Activated gamma-delta T cell (primary cell): ENCODE measurements at regions not wholly inside any gene's neighbourhood (a gene's known extent, or its start where the extent isn't known, plus 50 kb on each side); places are given as distances from the start of the nearest gene placed in this dataset.
"Not testable (repeated sequence)": the region's sequence is repeated elsewhere in the genome, so short reads cannot be mapped to it uniquely, and the experiment has no call there.

ENCODE experiments used
- DNase-seq: peaks from one replicate; lab custom pipeline; 2025; lab: John Stamatoyannopoulos, UW

DNA sequence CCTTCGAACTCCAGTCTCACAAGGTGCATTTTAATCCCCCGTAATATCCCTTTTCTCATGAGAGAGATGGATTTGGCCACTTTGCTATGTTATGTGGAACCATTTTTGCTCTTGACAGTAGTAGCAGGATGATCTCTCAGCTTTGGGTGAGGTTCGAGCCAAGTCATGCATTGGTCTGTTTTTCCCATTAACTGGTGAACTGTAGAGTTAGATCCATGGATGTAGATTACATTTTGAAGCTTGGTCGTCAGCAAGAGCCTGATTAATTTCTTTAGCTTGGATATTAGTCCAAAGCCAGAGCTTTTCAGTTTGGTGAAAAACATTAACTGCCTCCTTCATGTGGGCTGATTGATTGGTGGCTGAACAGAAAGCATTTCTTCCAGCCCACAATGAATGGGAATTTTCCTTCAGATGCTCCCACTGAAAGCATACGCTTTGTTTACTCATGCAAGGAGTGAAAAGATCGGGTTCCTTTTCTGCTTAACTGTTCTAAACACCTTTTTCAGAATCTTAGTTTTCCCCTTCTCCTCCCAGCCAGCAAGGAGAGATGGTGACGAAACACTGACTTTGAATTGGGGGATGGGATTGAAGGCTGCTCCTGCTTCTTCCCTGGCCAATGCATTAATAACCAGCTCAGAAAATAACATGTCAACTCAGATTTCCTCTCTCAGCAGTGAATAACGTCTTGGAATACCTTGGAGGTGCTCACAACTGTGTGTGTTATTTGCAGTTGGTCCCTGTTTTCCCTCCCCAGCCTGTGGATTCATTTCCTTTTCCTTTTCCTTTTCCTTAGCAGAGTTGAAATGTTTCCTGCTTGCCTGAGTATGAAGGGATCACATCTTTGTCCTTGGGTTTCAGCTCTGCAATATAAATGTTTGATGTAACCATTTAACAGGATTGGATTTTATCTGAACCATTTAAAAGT lies 351.8 kb upstream of the FZD8 start:
- no peak for DNase-seq

DNA sequence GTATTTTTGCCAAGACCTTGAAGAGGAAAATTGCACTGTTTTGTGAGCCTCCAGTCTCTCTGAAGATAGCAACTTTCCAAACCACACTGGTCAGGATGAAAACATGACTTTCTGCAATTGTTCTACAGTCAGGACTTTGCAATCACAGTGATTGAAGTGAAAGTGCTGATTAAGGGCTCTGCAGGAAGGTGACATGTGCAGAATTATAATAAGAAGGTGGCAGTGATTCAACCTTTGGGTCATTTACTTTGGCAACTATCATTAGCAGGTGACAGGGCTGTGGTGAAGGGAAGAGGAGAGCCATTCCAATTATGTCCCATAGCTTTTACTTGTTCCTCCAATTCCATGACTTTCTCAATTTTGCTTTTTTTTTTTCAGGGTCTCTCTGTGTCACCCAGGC lies 350.0 kb upstream of the FZD8 start:
- DNase-seq, result no peak

DNA sequence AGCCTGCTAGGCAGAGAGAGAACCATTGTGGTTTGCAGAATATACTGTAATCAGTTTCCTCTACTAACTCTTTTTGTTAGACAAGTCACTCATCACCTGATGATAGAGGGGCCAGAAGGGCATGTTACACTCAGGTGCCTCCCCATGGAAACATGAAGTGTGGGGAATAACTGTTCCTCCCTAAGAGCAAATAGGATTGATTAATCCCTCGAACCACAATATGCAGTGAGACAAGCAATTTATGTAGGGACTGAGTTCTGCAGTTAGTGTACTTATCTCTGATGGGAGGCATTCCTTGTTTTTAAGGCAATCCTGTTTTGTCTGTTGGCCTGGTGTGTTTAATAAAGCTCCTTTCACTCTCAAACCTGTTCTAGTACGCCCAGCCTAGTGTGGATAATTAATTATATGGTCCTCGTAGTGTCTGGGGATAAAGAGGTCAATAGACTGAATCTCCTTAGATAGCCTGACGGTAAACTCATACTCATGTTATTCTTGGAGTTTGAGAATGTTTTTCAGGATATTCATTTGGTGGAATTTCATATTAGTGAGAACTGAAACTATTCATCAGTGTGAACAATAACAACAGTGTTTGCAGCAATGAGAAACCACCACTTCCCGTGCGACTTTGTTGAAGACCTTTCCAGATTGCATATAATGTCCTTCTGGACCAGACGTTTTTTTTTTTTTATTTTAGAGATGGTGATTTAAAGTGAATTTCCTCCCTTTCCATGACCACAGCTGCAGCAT lies 344.8 kb upstream of the FZD8 start:
- no peak for DNase-seq

DNA sequence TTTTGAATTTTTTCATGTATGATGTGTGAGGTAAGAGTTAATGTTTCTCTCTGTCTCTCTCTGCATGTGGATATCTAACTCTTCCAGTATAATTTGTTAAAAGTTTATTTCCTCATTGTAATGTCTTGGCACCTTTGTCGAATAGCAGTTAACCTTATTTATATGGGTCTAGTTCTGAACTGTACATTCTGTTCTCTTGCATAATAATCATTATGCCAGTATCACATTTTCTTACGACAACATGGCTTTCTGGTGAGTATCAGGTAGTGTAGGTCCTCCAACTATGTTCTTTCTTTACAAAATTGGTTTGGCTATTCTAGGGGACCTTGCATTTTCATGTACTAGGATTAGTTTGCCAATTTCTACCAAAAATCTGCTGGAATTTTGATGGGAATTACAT lies 337.0 kb upstream of the FZD8 start:
- no peak for DNase-seq

DNA sequence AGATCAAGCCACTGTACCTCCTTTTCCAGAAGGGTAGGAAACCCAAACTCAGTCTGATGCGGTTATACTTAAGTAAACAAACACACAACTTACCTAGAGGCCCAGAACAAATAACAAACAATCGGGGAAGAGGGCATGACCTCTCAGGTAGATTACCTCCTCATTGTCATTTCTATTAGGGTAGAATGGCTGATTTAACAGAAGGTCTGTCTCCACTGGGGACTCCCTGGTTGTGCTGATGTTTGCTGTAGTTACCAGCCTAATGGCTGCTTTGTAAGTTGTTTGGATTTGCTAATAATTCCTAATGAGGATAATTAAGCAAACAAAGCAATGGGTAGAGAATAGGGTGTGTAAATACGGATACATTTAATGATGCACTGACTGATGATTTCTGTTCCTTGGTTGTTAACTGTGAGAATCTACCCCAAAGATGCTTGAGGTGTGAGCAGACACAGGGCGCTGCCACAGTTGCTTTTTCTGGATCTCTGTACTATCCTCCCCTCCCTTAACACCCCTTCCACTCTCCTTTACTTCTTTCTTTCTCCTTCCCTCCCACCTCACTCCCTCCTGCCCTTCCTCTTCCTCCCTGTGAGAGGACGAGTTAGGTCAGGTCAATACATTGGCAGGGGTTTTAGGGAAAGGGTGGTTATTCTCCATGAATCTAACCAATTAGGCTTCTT lies 332.0 kb upstream of the FZD8 start:
- DNase-seq, result not testable (repeated sequence)

DNA sequence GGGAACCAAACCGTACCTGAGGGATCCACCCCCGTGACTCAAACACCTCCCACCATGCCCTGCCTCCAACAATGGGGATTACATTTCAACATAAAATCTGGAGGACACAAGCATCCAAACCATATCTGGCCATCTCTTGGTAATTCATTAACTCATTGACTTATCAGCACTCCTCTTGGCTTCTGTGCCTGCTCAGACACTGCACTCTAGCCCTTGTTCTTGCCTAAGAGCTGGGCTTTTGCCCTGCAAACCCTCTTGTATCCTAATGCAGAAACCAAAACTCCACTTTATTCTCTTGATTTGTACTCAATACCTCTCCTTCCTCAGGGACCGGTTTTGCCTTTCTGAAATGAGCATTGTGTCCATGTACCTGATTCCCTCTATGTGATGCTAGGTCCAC lies 330.2 kb upstream of the FZD8 start:
- DNase-seq, result no peak

DNA sequence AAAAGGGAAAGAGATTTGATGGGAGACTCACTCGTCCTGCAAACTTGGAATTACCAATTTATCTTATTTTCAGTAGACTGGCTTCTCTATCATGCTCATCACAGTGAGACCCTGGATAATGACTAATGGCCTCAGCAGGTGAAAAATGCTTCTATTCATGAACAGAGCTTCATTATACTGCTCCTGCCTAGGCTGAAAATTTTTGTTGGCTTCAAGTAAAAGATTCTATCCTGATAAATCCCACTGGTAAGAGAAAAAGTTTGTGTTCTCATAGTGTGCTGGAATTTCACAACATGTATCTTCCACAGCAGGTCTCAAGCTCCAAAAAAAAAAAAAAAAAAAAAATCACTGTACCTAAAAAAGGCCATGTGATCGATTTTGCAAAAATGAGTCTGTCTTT lies 329.3 kb upstream of the FZD8 start:
- no peak for DNase-seq

DNA sequence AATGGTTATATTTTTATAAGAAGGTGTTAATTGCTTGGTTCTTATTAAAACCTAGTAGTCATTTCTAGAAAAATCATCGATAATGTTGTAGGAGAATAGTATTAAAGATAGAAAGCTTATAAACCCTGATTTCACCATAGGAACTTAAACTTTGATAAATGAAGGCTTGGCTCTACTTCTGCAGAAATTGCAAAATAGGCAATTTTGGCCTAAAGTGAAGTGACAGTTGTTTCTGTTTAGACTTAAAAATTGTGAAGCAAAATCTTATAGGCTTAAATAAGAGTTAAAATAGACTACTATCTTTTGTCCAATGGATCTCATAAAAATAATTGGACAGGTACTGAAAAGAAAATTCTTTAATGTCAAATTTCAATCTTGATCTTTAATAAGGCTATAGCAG lies 321.6 kb upstream of the FZD8 start:
- DNase-seq, result no peak

DNA sequence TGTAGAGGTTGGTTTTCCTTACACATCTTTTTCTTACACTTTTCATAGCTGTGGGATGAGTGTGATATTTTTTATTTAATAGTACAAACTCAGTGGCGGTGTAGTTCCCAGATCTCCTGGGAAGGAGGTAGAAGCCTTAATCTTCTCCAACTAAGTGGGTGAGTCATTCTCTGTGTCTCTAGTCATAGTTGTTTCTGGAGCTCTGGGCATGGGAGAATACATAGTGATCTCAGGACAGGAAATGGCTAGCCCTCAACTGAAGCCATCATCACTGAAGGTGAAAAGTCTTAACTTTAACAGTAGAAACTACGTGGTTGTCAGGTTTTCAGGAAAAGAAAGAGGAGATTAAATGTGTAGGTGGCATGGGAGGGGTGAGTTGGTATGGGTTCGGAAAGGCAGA lies 319.4 kb upstream of the FZD8 start:
- no peak for DNase-seq

DNA sequence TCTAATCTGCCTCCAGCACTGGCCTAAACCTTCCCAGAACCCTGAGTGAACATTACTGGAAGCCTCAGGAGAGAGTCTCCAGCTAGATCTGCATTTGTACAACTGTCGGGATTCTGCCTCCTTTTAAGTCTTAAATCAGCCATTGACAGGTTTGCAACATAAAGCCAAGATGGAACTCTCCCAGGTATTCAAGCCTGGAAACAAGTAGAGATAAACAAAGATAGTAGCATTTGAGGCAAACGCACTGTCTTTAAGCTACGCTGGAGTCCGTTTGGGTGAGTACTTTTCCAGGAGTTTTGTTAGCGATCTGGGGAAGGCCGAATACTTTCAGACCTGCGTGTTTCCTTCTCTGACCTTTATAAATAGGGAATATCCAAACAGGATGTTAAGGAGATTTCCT lies 317.2 kb upstream of the FZD8 start:
- DNase-seq, result no peak

DNA sequence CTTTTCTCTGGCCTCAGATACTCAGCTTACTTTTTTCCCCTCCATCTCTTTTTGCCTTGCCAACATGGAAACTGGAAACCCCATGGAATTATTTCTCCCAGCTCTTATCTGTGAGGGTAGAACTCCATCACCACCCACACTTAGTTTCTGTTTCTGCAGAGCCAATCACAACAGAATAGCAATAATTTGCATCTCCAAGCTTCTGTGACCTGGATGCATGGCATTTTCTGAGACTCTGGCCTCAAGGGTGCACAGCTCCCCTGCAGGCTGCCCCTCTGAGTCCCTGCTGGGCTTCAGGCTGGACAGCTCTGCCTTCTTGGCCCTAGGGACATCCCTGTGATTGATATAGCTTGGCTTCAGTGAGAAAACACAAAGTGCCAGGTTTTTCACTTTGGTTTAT lies 316.5 kb upstream of the FZD8 start:
- DNase-seq, result not testable (repeated sequence)

DNA sequence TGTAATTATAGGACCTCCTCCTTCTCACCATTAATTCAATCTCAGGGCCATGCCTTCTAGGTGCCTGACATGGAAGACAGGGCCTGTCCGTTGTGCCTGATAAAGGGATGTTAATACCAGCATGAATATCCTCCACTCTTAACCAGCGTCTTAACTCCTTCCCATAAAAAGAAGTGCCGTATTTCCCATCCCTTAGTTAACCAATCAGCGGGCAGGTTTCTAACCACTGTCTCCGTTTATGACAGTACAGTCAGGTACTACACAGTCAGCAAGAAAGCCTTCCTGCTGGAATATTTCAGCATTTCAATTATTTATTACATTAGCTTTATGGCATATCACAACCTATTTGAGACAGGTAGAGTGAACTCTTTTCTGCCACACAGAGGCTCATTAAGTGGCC lies 308.6 kb upstream of the FZD8 start:
- DNase-seq, result no peak

DNA sequence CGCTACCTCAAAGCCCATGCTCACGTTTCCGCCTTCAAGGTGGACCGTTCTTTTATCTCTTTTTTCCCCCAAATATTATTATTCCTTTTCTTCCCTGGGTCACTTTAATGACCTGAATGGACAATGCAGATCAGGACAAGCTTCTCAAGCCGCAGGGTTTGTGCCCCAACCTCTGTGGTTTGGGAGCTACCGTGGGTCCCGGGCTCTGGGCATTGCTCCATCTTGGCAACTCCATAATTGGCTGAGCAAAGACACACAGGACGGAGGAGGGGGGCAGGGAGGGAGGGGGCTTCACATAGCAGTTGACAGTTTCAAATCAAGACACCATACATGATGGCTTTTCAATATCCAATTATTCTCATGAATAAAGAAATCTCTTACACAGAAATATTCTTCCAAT lies 308.1 kb upstream of the FZD8 start:
- no peak for DNase-seq

DNA sequence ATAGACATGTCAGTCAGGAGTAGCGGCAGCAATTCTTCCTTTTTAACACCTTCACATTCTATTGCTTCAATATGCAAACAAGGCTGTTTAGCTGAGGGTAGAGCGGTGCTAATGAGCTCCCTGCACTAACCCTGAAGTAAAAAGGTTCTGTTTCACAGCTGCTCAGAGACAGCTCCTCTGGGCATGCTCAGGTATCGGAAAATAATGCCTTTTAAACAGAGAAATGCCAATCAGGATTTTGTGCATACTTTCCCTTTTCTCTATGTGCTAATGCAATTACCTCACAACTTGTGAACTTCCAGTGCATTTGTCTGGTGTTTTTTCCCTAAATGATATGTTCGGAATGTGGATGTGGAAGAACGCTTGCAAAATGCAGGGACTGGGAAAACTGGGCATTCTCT lies 307.7 kb upstream of the FZD8 start:
- no peak for DNase-seq

DNA sequence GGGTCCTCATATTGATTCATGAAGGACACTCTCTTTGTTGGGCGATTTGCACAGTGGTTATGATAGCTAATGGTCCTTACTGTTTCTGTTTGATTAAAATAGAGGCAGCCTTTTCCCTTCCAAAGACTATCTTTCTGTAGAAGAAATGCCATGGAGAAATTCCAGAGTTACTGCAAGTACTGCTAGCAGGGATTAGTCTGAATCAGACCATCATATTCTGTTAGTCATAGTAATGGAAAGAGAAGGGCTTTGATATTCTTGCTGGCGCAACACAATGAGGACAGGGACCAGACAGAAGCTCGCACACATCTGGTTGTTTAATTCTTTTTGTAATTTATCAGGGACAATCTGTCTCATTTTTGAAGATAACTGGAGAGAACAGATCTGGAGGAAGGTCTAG lies 304.5 kb upstream of the FZD8 start:
- DNase-seq, result no peak

DNA sequence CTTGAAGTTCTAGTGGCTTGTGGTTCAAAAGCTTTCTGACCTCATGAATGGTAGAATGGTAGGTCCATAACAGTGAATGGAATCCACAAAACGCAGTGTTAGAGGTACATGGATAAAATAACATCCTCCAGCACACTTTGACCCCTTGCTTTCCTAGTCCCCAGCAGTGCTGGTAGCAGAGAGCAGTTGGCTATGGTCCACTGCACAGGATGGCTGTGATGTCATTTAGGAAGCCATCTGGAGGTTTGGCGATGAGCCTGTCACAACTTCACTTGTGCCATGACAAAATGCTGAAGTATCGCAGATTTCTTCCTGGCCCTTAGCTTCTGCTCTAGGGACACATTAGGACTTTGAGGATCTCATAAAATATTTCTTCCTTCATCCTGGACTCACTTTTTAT lies 300.0 kb upstream of the FZD8 start:
- DNase-seq, result no peak

DNA sequence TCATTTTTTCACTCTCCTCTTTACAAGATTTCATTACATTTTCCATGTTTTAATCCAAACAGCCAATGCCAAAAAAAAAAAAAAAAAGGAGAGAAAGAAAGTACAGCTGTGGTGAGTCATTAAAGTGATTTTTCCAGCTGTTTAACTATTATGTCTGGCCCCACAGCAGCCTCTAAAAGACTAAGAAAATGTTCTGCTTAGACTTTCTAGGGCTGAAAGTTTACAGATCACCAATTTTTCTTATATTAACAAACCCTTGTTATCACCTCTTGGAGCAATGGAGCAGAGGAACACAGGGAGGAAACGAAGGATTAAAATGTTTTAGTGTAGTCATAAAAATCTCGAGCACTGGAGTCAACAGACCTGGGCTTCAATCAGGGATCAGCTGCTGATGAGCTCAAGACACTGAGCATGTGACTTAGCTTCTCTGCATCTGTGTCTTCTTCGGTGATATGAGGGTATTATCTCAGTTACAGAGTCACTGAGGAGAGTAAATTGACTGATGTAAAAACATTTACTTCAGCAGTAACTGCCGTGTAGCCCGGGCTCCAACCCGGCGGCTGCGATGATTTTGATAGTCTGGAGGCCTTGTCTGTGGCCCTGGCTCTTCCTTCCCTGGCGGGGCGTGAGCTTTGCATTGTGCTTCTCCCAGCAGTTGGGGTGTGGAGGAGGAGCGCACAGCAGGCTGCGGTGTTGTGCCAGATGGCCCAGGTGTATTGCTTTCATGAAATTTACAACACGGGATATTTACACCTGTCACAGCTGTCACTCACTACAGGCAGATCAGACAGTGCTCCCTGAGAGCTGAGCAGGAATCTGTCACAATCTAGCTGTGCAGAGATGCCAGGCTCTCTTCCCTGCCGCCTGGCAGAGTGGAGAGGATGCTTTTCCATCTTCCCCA lies 298.3 kb upstream of the FZD8 start:
- DNase-seq, result no peak

DNA sequence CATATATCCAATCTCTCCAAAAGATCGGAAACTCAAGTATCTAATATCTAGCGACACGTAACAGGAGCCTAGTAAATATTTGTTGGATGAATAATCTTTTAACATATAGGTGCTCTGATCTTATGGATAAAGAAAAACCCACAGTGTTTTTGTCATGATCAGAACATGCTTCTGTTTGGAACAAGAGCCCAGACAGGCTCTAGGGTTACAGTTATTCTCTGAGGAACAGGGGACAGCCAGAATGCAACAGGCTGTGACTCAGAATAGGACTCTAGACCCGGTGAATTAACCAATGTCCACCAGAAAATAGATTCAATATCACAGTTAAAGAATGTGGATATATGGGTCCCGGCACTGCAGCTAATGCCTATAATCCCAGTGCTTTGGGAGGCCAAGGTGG lies 296.1 kb upstream of the FZD8 start:
- no peak for DNase-seq

DNA sequence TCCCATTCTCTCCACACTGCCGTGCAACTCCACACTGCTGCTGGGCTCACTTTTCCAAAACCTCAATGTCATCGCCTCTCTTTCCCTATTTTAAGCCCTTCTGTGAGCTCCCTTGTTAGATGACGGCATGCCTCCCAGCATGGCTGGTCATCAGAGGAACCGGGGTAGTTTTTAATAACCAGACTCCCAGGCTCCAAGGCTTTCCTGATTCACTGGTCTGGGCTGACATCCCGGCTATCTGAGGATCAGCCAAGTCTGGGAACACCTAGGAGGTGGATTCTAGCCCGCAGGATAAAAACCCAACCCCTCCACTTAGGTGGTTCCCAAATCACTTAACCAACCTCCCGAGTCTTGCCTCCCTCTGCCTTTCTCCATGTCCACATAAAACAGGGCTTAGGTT lies 295.4 kb upstream of the FZD8 start:
- DNase-seq, result no peak

DNA sequence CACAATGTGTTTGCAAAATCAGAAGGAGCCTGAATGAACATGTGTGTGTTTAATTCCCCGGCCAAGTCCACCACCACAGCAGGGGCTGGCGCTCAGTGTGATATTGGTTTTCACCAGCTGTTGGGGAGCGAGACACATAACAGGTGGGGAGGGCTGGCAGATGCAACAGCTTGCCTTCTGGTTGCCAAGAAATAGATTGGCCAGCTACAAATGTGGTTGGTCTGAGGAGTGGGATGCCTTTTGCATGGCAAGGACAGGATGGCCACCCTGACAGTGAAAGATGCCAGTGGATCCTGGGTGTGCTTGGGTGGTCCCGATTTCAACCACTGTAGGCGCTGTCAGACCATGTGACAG lies 292.5 kb upstream of the FZD8 start:
- no peak for DNase-seq

DNA sequence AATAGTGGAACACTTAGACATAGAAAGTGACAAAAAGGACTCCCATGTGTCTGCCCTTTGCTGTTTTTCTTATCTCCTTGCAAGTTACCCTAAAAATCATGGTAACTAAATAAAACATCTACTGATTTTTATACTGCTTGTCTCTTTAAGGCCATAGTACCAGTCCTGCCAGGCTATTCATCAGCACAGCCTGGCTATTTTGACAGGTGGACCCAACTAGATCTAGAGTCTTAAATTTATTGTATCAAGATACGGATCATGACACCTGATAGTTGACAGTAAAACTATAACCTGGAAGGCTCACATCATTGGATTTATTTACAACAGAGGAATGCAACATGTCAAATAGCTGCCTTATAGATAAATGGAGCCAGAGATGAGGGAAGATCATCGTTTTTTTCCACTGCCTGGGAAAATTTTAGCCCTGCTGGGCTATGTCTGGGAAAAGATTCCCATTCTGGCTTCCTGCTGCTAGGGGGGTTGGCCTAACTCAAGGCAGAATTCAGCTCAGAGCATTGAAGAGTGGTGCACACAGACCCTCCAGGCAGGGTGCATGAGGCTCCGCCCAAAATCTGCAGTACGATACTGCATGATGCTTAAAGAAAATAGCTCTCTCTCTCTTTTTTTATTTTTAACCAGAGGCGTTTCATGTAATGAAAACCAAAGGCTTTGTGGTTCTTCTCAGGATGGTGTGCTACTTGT lies 292.0 kb upstream of the FZD8 start:
- DNase-seq, result no peak
